MM.1S (cell line): ENCODE measurements at regions not wholly inside any gene's neighbourhood (a gene's known extent, or its start where the extent isn't known, plus 50 kb on each side); places are given as distances from the start of the nearest gene placed in this dataset.

Source experiments
- DNase-seq: peaks from one replicate; pipeline ENCODE4 v3.0.0-alpha.2; 2015
- H2AFZ ChIP-seq: fragments of 300-600 bp; sonication (generic); 2 replicates; pipeline ENCODE4 v1.6.0; 2016; ENCODE audit warnings: antibody characterized with exemption, low read length
- H3F3A ChIP-seq: fragments of 300-600 bp; sonication (generic); 2 replicates; pipeline ENCODE4 v1.6.1; 2016; ENCODE audit warnings: mild to moderate bottlenecking, antibody characterized with exemption, low read length, moderate library complexity, mixed read lengths; ENCODE audit not compliant: insufficient read depth
- H3K27ac ChIP-seq: fragments of 300-600 bp; sonication (generic); 2 replicates; pipeline ENCODE4 v1.5.1; 2016; ENCODE audit warnings: mild to moderate bottlenecking, low read length
- H3K27me3 ChIP-seq: fragments of 300-600 bp; sonication (generic); replicated peaks from 2 replicates; pipeline ENCODE4 v1.6.0; 2016; ENCODE audit warnings: low read length; ENCODE audit not compliant: insufficient read depth
- H3K36me3 ChIP-seq: fragments of 300-600 bp; sonication (generic); replicated peaks from 2 replicates; pipeline ENCODE4 v1.6.1; 2016; ENCODE audit warnings: mild to moderate bottlenecking, low read length, mixed read lengths; ENCODE audit not compliant: insufficient read depth
- H3K4me1 ChIP-seq: fragments of 300-600 bp; sonication (generic); 2 replicates; pipeline ENCODE4 v1.6.1; 2016; ENCODE audit warnings: low read length, mixed read lengths
- H3K4me2 ChIP-seq: fragments of 300-600 bp; sonication (generic); 2 replicates; pipeline ENCODE4 v1.6.0; 2016; ENCODE audit warnings: low read depth, low read length
- H3K4me3 ChIP-seq: fragments of 300-600 bp; sonication (generic); 2 replicates; pipeline ENCODE4 v1.5.1; 2016; ENCODE audit warnings: low read length, mixed read lengths
- H3K79me2 ChIP-seq: fragments of 300-600 bp; sonication (generic); 2 replicates; pipeline ENCODE4 v1.6.1; 2016; ENCODE audit warnings: mixed run types, low read length, mixed read lengths
- H3K9ac ChIP-seq: fragments of 300-600 bp; sonication (generic); 2 replicates; pipeline ENCODE4 v1.6.1; 2016; ENCODE audit warnings: low read length, mixed read lengths
- H3K9me2 ChIP-seq: fragments of 300-600 bp; sonication (generic); replicated peaks from 2 replicates; pipeline ENCODE4 v1.6.1; 2016; ENCODE audit warnings: mild to moderate bottlenecking, low read length, mixed read lengths; ENCODE audit not compliant: insufficient read depth
- H3K9me3 ChIP-seq: fragments of 300-600 bp; sonication (generic); replicated peaks from 2 replicates; pipeline ENCODE4 v1.6.1; 2016; ENCODE audit warnings: mild to moderate bottlenecking, low read length, mixed read lengths; ENCODE audit not compliant: insufficient read depth
- H4K20me1 ChIP-seq: fragments of 300-600 bp; sonication (generic); 2 replicates; pipeline ENCODE4 v1.6.1; 2016; ENCODE audit warnings: mild to moderate bottlenecking, low read length, moderate library complexity, mixed read lengths; ENCODE audit not compliant: insufficient read depth
- CTCF ChIP-seq: fragments of 300-600 bp; sonication (generic); IDR thresholded peaks from 2 replicates; pipeline ENCODE4 v1.5.1; 2016; ENCODE audit warnings: antibody characterized with exemption, low read length, mixed read lengths
- EZH2 ChIP-seq: fragments of 300-600 bp; sonication (generic); optimal IDR thresholded peaks from 2 replicates; pipeline ENCODE3; 2017; ENCODE audit warnings: low read depth, mild to moderate bottlenecking, antibody characterized with exemption, low read length, mixed read lengths
- EZH2phosphoT487 ChIP-seq: fragments of 300-600 bp; sonication (generic); IDR thresholded peaks from 2 replicates; pipeline ENCODE4 v1.6.1; 2018; ENCODE audit warnings: antibody characterized with exemption, low read length

GRCh38 chr2:12288048-12288447, 428.7 kb upstream of the TRIB2 start:
- H3K27me3 ChIP-seq, result no peaks in the 10 kb centered on the region
- H3K79me2 ChIP-seq, result no peaks in the 10 kb centered on the region
- no peaks in the 10 kb centered on the region for H3K36me3 ChIP-seq
- H4K20me1 ChIP-seq, result no peaks in the 10 kb centered on the region
- no peak overlapping the region for H3K9ac ChIP-seq
- H3F3A ChIP-seq, result no peaks in the 10 kb centered on the region
- no peak overlapping the region for H3K4me2 ChIP-seq
- TF ChIP-seq EZH2phosphoT487 (no peak), EZH2 (no peak), CTCF (no peak)
- no peak overlapping the region for H3K27ac ChIP-seq
- H3K4me1 ChIP-seq, result peaks cover 13% of the 10 kb centered on the region
- no peak overlapping the region for H3K4me3 ChIP-seq
- no peak for DNase-seq
- no peaks in the 10 kb centered on the region for H3K9me2 ChIP-seq
- no peaks in the 10 kb centered on the region for H3K9me3 ChIP-seq
- H2AFZ ChIP-seq, result no peak overlapping the region

GRCh38 chr2:12289120-12289802, 427.5 kb upstream of the TRIB2 start:
- H3K9me2 ChIP-seq, result no peaks in the 10 kb centered on the region
- no peak overlapping the region for H3K27ac ChIP-seq
- H3K36me3 ChIP-seq, result no peaks in the 10 kb centered on the region
- H3F3A ChIP-seq, result no peaks in the 10 kb centered on the region
- no peaks in the 10 kb centered on the region for H4K20me1 ChIP-seq
- H3K9me3 ChIP-seq, result no peaks in the 10 kb centered on the region
- no peak overlapping the region for H3K4me2 ChIP-seq
- H3K27me3 ChIP-seq, result no peaks in the 10 kb centered on the region
- H3K9ac ChIP-seq, result no peak overlapping the region
- H3K79me2 ChIP-seq, result no peaks in the 10 kb centered on the region
- H3K4me3 ChIP-seq, result no peak overlapping the region
- no peak for DNase-seq
- TF ChIP-seq CTCF, result no peak
- no peak for TF ChIP-seq EZH2phosphoT487
- no peak for TF ChIP-seq EZH2
- no peak overlapping the region for H2AFZ ChIP-seq
- peaks cover 6% of the 10 kb centered on the region for H3K4me1 ChIP-seq

- Histone ChIP-seq H3K9ac (no peak overlapping the region), H3K79me2 (no peaks in the 10 kb centered on the region), H4K20me1 (no peaks in the 10 kb centered on the region), H3K4me1 (no peaks in the 10 kb centered on the region), H2AFZ (no peak overlapping the region), H3K36me3 (no peaks in the 10 kb centered on the region), H3K4me3 (no peak overlapping the region), H3K4me2 (no peak overlapping the region), H3K27me3 (no peaks in the 10 kb centered on the region), H3K27ac (no peak overlapping the region), H3K9me3 (no peaks in the 10 kb centered on the region), H3K9me2 (no peaks in the 10 kb centered on the region), H3F3A (no peaks in the 10 kb centered on the region)
- TF ChIP-seq EZH2phosphoT487, result no peak
- no peak for TF ChIP-seq EZH2
- TF ChIP-seq CTCF, result no peak
- DNase-seq, result no peak
Measured at GRCh38 chr2:12291303-12291702, 425.4 kb upstream of the TRIB2 start.
